DOHH2 (cell line): ENCODE measurements at regions not wholly inside any gene's neighbourhood (a gene's known extent, or its start where the extent isn't known, plus 50 kb on each side); places are given as distances from the start of the nearest gene placed in this dataset.

Source experiments
- H3F3A ChIP-seq: fragments of 200-600 bp; sonication (generic), shearing (Covaris generic); 2 replicates; pipeline ENCODE4 v1.6.0; 2016; ENCODE audit warnings: antibody characterized with exemption, mild to moderate bottlenecking; ENCODE audit not compliant: control insufficient read depth, insufficient read depth
- H3K27ac ChIP-seq: fragments of 200-600 bp; sonication (generic); 2 replicates; pipeline ENCODE4 v1.5.1; 2014; ENCODE audit warnings: low read depth, mild to moderate bottlenecking, low read length, moderate library complexity
- H3K27me3 ChIP-seq: fragments of 200-600 bp; sonication (generic); 2 replicates; pipeline ENCODE4 v1.6.1; 2014; ENCODE audit warnings: mild to moderate bottlenecking, low read length, mixed read lengths; ENCODE audit not compliant: control insufficient read depth
- H3K36me3 ChIP-seq: fragments of 200-600 bp; sonication (generic); 2 replicates; pipeline ENCODE4 v1.6.1; 2014; ENCODE audit warnings: mild to moderate bottlenecking, low read length, moderate library complexity, mixed read lengths; ENCODE audit not compliant: control insufficient read depth
- H3K4me1 ChIP-seq: fragments of 200-600 bp; sonication (generic); 2 replicates; pipeline ENCODE4 v1.6.1; 2014; ENCODE audit warnings: mild to moderate bottlenecking, low read length, mixed read lengths; ENCODE audit not compliant: control insufficient read depth
- H3K4me2 ChIP-seq: fragments of 200-600 bp; sonication (generic); 2 replicates; pipeline ENCODE4 v1.6.0; 2014; ENCODE audit warnings: mild to moderate bottlenecking, low read length, moderate library complexity
- H3K4me3 ChIP-seq: fragments of 200-600 bp; sonication (generic); 2 replicates; pipeline ENCODE4 v1.5.1; 2014; ENCODE audit warnings: mild to moderate bottlenecking, low read length, mixed read lengths
- H3K79me2 ChIP-seq: fragments of 200-600 bp; sonication (generic); 2 replicates; pipeline ENCODE4 v1.6.1; 2014; ENCODE audit warnings: mild to moderate bottlenecking, low read length, mixed read lengths; ENCODE audit not compliant: control insufficient read depth
- H3K9me2 ChIP-seq: fragments of 200-600 bp; sonication (generic); replicated peaks from 2 replicates; pipeline ENCODE4 v1.6.1; 2014; ENCODE audit warnings: mild to moderate bottlenecking, low read length, mixed read lengths; ENCODE audit not compliant: control insufficient read depth
- H3K9me3 ChIP-seq: fragments of 200-600 bp; sonication (generic); 2 replicates; pipeline ENCODE4 v1.6.1; 2014; ENCODE audit warnings: antibody characterized with exemption, low read length, mixed read lengths; ENCODE audit not compliant: control insufficient read depth, insufficient read depth
- H4K20me1 ChIP-seq: fragments of 200-600 bp; sonication (generic); 2 replicates; pipeline ENCODE4 v1.6.0; 2014; ENCODE audit warnings: low read depth, mild to moderate bottlenecking, antibody characterized with exemption, low read length, moderate library complexity; ENCODE audit not compliant: control insufficient read depth, insufficient read depth
- CTCF ChIP-seq: fragments of 200-600 bp; sonication (generic); IDR thresholded peaks from one replicate; pipeline ENCODE4 v1.5.1; 2014; ENCODE audit warnings: antibody characterized with exemption, mild to moderate bottlenecking, low read depth, low read length; ENCODE audit not compliant: poor library complexity, severe bottlenecking
- EZH2phosphoT487 ChIP-seq: fragments of 200-600 bp; sonication (generic); IDR thresholded peaks from 2 replicates; pipeline ENCODE4 v1.6.1; 2017; ENCODE audit warnings: borderline replicate concordance, mild to moderate bottlenecking, antibody characterized with exemption, low read length, moderate library complexity, mixed read lengths

- no peaks in the 10 kb centered on the region for H3K79me2 ChIP-seq
- no peak overlapping the region for H3K4me2 ChIP-seq
- no peaks in the 10 kb centered on the region for H3K4me1 ChIP-seq
- no peaks in the 10 kb centered on the region for H3F3A ChIP-seq
- H3K4me3 ChIP-seq = no peak overlapping the region
- H3K9me3 ChIP-seq = no peaks in the 10 kb centered on the region
- no peaks in the 10 kb centered on the region for H3K36me3 ChIP-seq
- TF ChIP-seq CTCF (no peak), EZH2phosphoT487 (no peak)
- no peaks in the 10 kb centered on the region for H3K9me2 ChIP-seq
- no peaks in the 10 kb centered on the region for H4K20me1 ChIP-seq
- H3K27ac ChIP-seq = no peak overlapping the region
- no peaks in the 10 kb centered on the region for H3K27me3 ChIP-seq
Measured at GRCh38 chr11:95392644-95393043, 161.6 kb upstream of the SESN3 start.

DNA sequence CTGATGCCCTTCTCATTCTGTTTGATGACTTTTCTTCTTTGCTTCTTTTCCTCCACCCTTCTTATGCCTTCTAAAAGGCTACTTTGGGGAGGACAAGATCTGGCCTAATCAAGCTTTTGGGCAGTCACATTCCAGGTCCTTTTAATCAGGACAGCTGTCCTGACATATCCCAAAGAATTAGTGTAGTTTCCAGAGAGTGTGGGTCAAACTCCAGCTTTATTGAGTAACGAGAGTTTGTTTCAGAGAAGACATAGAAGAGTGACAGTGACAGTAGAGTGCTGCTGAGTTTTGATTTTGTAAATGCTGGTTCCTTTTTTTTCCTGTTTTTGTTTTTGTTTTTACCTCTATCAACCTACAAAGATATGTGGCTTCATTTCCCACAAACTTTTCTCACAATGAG lies 158.4 kb upstream of the SESN3 start:
- TF ChIP-seq CTCF = no peak
- no peak for TF ChIP-seq EZH2phosphoT487
- Histone ChIP-seq H3K27me3 (no peaks in the 10 kb centered on the region), H3K36me3 (no peaks in the 10 kb centered on the region), H3K9me3 (no peaks in the 10 kb centered on the region), H3K79me2 (no peaks in the 10 kb centered on the region), H3F3A (no peaks in the 10 kb centered on the region), H3K27ac (no peak overlapping the region), H4K20me1 (no peaks in the 10 kb centered on the region), H3K4me2 (no peak overlapping the region), H3K9me2 (no peaks in the 10 kb centered on the region), H3K4me1 (no peaks in the 10 kb centered on the region), H3K4me3 (no peak overlapping the region)

GRCh38 chr11:95388086-95388485 lies 157.1 kb upstream of the SESN3 start:
- no peaks in the 10 kb centered on the region for H3K9me3 ChIP-seq
- H3K27ac ChIP-seq = no peak overlapping the region
- no peaks in the 10 kb centered on the region for H3F3A ChIP-seq
- no peaks in the 10 kb centered on the region for H4K20me1 ChIP-seq
- no peaks in the 10 kb centered on the region for H3K9me2 ChIP-seq
- H3K79me2 ChIP-seq = no peaks in the 10 kb centered on the region
- TF ChIP-seq CTCF = no peak
- no peak for TF ChIP-seq EZH2phosphoT487
- H3K4me1 ChIP-seq = no peaks in the 10 kb centered on the region
- no peaks in the 10 kb centered on the region for H3K36me3 ChIP-seq
- no peaks in the 10 kb centered on the region for H3K27me3 ChIP-seq
- H3K4me3 ChIP-seq = no peak overlapping the region
- H3K4me2 ChIP-seq = no peak overlapping the region

DNA sequence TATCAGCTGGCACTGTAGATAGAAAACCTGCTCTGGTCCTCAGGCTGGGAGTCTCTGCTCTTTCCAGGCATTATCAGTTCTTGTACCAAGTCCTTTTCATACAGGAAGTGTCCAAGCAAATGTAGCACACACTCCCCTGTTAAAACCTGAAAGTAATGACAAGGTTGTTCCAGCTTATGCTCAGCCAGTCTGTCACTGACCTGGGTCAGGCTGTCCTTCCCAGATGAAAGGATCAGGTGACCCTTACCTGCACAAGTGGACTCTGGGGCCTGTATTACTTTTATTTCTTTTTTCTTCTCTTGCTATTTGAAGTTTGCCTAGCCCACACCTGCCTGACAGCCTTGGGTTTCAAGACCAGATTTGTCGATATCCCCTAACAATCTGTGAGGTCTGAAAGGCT lies 156.3 kb upstream of the SESN3 start:
- H3K9me3 ChIP-seq = no peaks in the 10 kb centered on the region
- H3K79me2 ChIP-seq = no peaks in the 10 kb centered on the region
- no peaks in the 10 kb centered on the region for H3K36me3 ChIP-seq

More for the DNA sequence above, 156.3 kb upstream of the SESN3 start:
- no peak overlapping the region for H3K4me2 ChIP-seq
- H3K4me1 ChIP-seq = no peaks in the 10 kb centered on the region
- H3K4me3 ChIP-seq = no peak overlapping the region
- no peaks in the 10 kb centered on the region for H3K9me2 ChIP-seq
- no peaks in the 10 kb centered on the region for H3K27me3 ChIP-seq
- TF ChIP-seq CTCF (no peak), EZH2phosphoT487 (no peak)
- H3F3A ChIP-seq = no peaks in the 10 kb centered on the region
- no peaks in the 10 kb centered on the region for H4K20me1 ChIP-seq
- no peak overlapping the region for H3K27ac ChIP-seq
